Hepatocyte (in vitro differentiated cells): ENCODE measurements at regions not wholly inside any gene's neighbourhood (a gene's known extent, or its start where the extent isn't known, plus 50 kb on each side); places are given as distances from the start of the nearest gene placed in this dataset.

Experiments
- DNase-seq: peaks from one replicate; pipeline ENCODE4 v3.0.0-alpha.2; 2016; ENCODE audit warnings: low spot score
- H2AFZ ChIP-seq: fragments of 200-600 bp; sonication (generic); 2 replicates; pipeline ENCODE4 v1.6.0; 2016; ENCODE audit warnings: antibody characterized with exemption, mild to moderate bottlenecking
- H3K27ac ChIP-seq: fragments of 200-600 bp; sonication (generic); 2 replicates; pipeline ENCODE4 v1.5.1; 2016; ENCODE audit warnings: mild to moderate bottlenecking
- H3K27me3 ChIP-seq: fragments of 200-600 bp; sonication (generic); 2 replicates; pipeline ENCODE4 v1.6.1; 2016
- H3K36me3 ChIP-seq: fragments of 200-600 bp; sonication (generic); replicated peaks from 2 replicates; pipeline ENCODE4 v1.5.1; 2016; ENCODE audit warnings: low read depth; ENCODE audit not compliant: insufficient read depth
- H3K4me1 ChIP-seq: fragments of 200-600 bp; sonication (generic); 2 replicates; pipeline ENCODE4 v1.5.1; 2016; ENCODE audit warnings: mild to moderate bottlenecking, moderate library complexity; ENCODE audit not compliant: insufficient read depth
- H3K4me2 ChIP-seq: fragments of 200-600 bp; sonication (generic); 2 replicates; pipeline ENCODE4 v1.6.0; 2016
- H3K4me3 ChIP-seq: fragments of 200-600 bp; sonication (generic); 2 replicates; pipeline ENCODE4 v1.5.1; 2016; ENCODE audit warnings: mild to moderate bottlenecking
- H3K79me2 ChIP-seq: fragments of 200-600 bp; sonication (generic); 2 replicates; pipeline ENCODE4 v1.6.0; 2017; ENCODE audit warnings: mild to moderate bottlenecking
- H3K9me2 ChIP-seq: fragments of 200-600 bp; sonication (generic); replicated peaks from 2 replicates; pipeline ENCODE4 v1.6.0; 2017; ENCODE audit warnings: mild to moderate bottlenecking; ENCODE audit not compliant: insufficient read depth
- H3K9me3 ChIP-seq: fragments of 200-600 bp; sonication (generic); 2 replicates; pipeline ENCODE4 v1.5.1; 2016; ENCODE audit warnings: low read depth, mild to moderate bottlenecking
- H4K20me1 ChIP-seq: fragments of 200-600 bp; sonication (generic); 2 replicates; pipeline ENCODE4 v1.6.0; 2016; ENCODE audit warnings: mild to moderate bottlenecking; ENCODE audit not compliant: insufficient read depth, poor library complexity, severe bottlenecking
- CTCF ChIP-seq: fragments of 200-600 bp; sonication (generic); IDR thresholded peaks from 2 replicates; pipeline ENCODE4 v1.5.1; 2016; ENCODE audit warnings: antibody characterized with exemption, mild to moderate bottlenecking; ENCODE audit not compliant: poor library complexity
- EZH2 ChIP-seq: fragments of 200-600 bp; sonication (generic); IDR thresholded peaks from 2 replicates; pipeline ENCODE4 v1.6.1; 2016; ENCODE audit warnings: antibody characterized with exemption, mild to moderate bottlenecking, borderline replicate concordance
- EZH2phosphoT487 ChIP-seq: fragments of 200-600 bp; sonication (generic); IDR thresholded peaks from one replicate; pipeline ENCODE4 v1.6.1; 2018; ENCODE audit warnings: antibody characterized with exemption, mild to moderate bottlenecking, low read depth, moderate library complexity; ENCODE audit not compliant: unreplicated experiment, severe bottlenecking
- WGBS: methylation state at CpG from one replicate; pipeline ENCODE4 v1.1.6; 2016; ENCODE audit warnings: low lambda C conversion rate; ENCODE audit errors: missing lambda C conversion rate; 5-methylcytosine and 5-hydroxymethylcytosine counted together

GRCh38 chr22:44393066-44393465, 80.3 kb upstream of the SHISAL1 start:
- TF ChIP-seq EZH2 (no peak), CTCF (no peak), EZH2phosphoT487 (no peak)
- Histone ChIP-seq H4K20me1 (no peaks in the 10 kb centered on the region), H3K4me2 (no peak overlapping the region), H3K36me3 (no peaks in the 10 kb centered on the region), H2AFZ (no peak overlapping the region), H3K79me2 (no peaks in the 10 kb centered on the region), H3K27me3 (no peaks in the 10 kb centered on the region), H3K4me1 (no peaks in the 10 kb centered on the region), H3K9me3 (no peaks in the 10 kb centered on the region), H3K27ac (no peak overlapping the region), H3K9me2 (no peaks in the 10 kb centered on the region), H3K4me3 (no peak overlapping the region)
- no peak for DNase-seq
- 90% methylated on average over 8 of the region's 8 CpGs for WGBS

- Histone ChIP-seq H3K9me3 (no peaks in the 10 kb centered on the region), H3K27me3 (no peaks in the 10 kb centered on the region), H3K36me3 (no peaks in the 10 kb centered on the region), H3K4me1 (no peaks in the 10 kb centered on the region), H4K20me1 (no peaks in the 10 kb centered on the region), H2AFZ (no peak overlapping the region), H3K27ac (no peak overlapping the region), H3K79me2 (no peaks in the 10 kb centered on the region), H3K4me2 (no peak overlapping the region), H3K9me2 (no peaks in the 10 kb centered on the region), H3K4me3 (no peak overlapping the region)
- TF ChIP-seq EZH2phosphoT487 (no peak), EZH2 (no peak), CTCF (no peak)
- WGBS = 75% methylated on average over 6 of the region's 6 CpGs
- DNase-seq = no peak
Measured at GRCh38 chr22:44392446-44392921, 79.7 kb upstream of the SHISAL1 start.

- Histone ChIP-seq H3K4me2 (no peak overlapping the region), H3K79me2 (no peaks in the 10 kb centered on the region), H4K20me1 (no peaks in the 10 kb centered on the region), H3K27me3 (no peaks in the 10 kb centered on the region), H3K9me3 (no peaks in the 10 kb centered on the region), H3K4me3 (no peak overlapping the region), H2AFZ (no peak overlapping the region), H3K4me1 (no peaks in the 10 kb centered on the region), H3K27ac (no peak overlapping the region), H3K36me3 (no peaks in the 10 kb centered on the region), H3K9me2 (no peaks in the 10 kb centered on the region)
- DNase-seq = no peak
- TF ChIP-seq CTCF (no peak), EZH2phosphoT487 (no peak), EZH2 (no peak)
- 78% methylated on average over 22 of the region's 23 CpGs for WGBS
Measured at GRCh38 chr22:44391481-44392445, 79.0 kb upstream of the SHISAL1 start.
